ENCODE measurements at regions not wholly inside any gene's neighbourhood (a gene's known extent, or its start where the extent isn't known, plus 50 kb on each side); places are given as distances from the start of the nearest gene placed in this dataset.
"Not testable (repeated sequence)": the region's sequence is repeated elsewhere in the genome, so short reads cannot be mapped to it uniquely, and the experiment has no call there.

GRCh38 chr12:17084831-17085230, 478.9 kb upstream of the LMO3 start:
- DNase-seq = no peak

GRCh38 chr12:17079251-17079909, 473.4 kb upstream of the LMO3 start:
- DNase-seq = no peak

- no peak for DNase-seq
These were observed 471.6 kb upstream of the LMO3 start for GRCh38 chr12:17077594-17077993.

- no peak for DNase-seq
These were observed 470.8 kb upstream of the LMO3 start for GRCh38 chr12:17076811-17077210.

GRCh38 chr12:17076028-17076744, 470.2 kb upstream of the LMO3 start:
- DNase-seq = no peak

- DNase-seq = no peak
These were observed 458.9 kb upstream of the LMO3 start for GRCh38 chr12:17064834-17065233.

- DNase-seq = no peak
These were observed 456.5 kb upstream of the LMO3 start for GRCh38 chr12:17062267-17063036.

GRCh38 chr12:17060260-17060659, 454.3 kb upstream of the LMO3 start:
- no peak for DNase-seq

- DNase-seq = no peak
These were observed 450.6 kb upstream of the LMO3 start for GRCh38 chr12:17056546-17056945.

- DNase-seq = no peak
These were observed 433.0 kb upstream of the LMO3 start for GRCh38 chr12:17038923-17039322.

GRCh38 chr12:17035372-17035771, 429.4 kb upstream of the LMO3 start:
- no peak for DNase-seq

GRCh38 chr12:17030338-17030737, 424.4 kb upstream of the LMO3 start:
- no peak for DNase-seq

GRCh38 chr12:17028348-17028747, 422.4 kb upstream of the LMO3 start:
- DNase-seq = no peak

- DNase-seq = not testable (repeated sequence)
These were observed 419.5 kb upstream of the LMO3 start for GRCh38 chr12:17025424-17025823.

GRCh38 chr12:17020765-17021164, 414.8 kb upstream of the LMO3 start:
- no peak for DNase-seq

GRCh38 chr12:17017402-17017801, 411.4 kb upstream of the LMO3 start:
- no peak for DNase-seq

- no peak for DNase-seq
These were observed 410.3 kb upstream of the LMO3 start for GRCh38 chr12:17016116-17016864.

GRCh38 chr12:17015501-17015900, 409.5 kb upstream of the LMO3 start:
- no peak for DNase-seq

- DNase-seq = not testable (repeated sequence)
These were observed 401.6 kb upstream of the LMO3 start for GRCh38 chr12:17007442-17008040.

- DNase-seq = not testable (repeated sequence)
These were observed 392.6 kb upstream of the LMO3 start for GRCh38 chr12:16998538-16998937.

- no peak for DNase-seq
These were observed 378.5 kb upstream of the LMO3 start for GRCh38 chr12:16984484-16984883.
